ENCODE measurements at regions not wholly inside any gene's neighbourhood (a gene's known extent, or its start where the extent isn't known, plus 50 kb on each side); places are given as distances from the start of the nearest gene placed in this dataset.

DNA sequence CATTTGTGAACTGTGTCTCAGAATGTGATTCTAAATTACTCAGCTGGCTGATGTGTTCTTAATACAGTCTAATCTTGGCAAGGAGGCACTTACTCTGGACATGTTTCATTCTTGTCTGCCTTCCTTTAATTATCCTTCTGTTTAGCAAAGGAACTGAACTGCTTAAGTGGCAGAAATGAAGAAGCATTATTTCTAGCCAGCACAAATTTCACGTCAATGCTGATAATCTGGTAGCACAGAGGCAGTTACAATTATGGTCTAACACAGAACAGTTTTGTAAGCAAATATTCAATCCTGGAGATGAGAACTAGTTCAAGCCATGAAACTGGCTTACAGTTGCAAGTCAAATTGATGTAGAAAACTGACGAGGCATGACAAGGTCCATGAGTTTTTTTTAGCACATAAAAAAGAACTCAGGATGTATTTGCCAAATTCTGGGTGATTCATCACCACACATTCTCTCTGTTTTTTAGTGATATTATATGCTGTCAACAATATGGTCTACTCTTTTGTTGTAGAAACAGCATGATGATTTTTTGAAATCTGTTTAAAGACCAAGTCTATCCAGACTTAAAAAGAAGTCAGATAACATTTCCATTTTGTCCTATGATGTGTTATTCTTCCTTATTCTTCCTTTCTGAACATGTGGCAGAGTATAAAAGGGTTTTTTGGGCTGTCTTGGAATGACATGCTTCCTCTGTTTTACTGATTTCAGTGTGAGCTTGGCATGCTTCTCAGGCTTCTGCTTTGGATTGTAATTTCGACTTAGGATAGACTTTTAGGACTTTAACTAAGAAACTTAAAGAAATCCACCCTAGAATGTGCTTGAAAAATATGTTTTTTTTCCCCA lies 154.8 kb downstream of the DNAJB9 start:
- DNase-seq (no peak), ATAC-seq (no peak)
- Histone ChIP-seq H3K27ac (no peak overlapping the region), H3K4me3 (no peak overlapping the region), H3K9me3 (no peaks in the 10 kb centered on the region), H3K4me1 (no peaks in the 10 kb centered on the region), H3K36me3 (replicated peaks in 1 of 2; ENCODE audit: insufficient read depth in 1 of 2, low read depth in 2 of 2) (no peaks in the 10 kb centered on the region), H3K27me3 (no peaks in the 10 kb centered on the region)
- WGBS, 2 donors: 31 to 36% methylated on average over 3 of the region's 3 CpGs
- intact Hi-C loops (cut with DNase I): no loop called here
- no peak for TF ChIP-seq POLR2A (IDR thresholded peaks at IDR 0.05)
- TF ChIP-seq, protein P1, sequence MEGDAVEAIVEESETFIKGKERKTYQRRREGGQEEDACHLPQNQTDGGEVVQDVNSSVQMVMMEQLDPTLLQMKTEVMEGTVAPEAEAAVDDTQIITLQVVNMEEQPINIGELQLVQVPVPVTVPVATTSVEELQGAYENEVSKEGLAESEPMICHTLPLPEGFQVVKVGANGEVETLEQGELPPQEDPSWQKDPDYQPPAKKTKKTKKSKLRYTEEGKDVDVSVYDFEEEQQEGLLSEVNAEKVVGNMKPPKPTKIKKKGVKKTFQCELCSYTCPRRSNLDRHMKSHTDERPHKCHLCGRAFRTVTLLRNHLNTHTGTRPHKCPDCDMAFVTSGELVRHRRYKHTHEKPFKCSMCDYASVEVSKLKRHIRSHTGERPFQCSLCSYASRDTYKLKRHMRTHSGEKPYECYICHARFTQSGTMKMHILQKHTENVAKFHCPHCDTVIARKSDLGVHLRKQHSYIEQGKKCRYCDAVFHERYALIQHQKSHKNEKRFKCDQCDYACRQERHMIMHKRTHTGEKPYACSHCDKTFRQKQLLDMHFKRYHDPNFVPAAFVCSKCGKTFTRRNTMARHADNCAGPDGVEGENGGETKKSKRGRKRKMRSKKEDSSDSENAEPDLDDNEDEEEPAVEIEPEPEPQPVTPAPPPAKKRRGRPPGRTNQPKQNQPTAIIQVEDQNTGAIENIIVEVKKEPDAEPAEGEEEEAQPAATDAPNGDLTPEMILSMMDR (IDR thresholded peaks at IDR 0.05): no peak

- intact Hi-C loops (cut with DNase I): no loop called here
- TF ChIP-seq, protein P1 (IDR thresholded peaks at IDR 0.05): no peak
- TF ChIP-seq POLR2A (IDR thresholded peaks at IDR 0.05): no peak
- ATAC-seq (no peak), DNase-seq (no peak)
- Histone ChIP-seq H3K4me1 (no peaks in the 10 kb centered on the region), H3K36me3 (replicated peaks in 1 of 2; ENCODE audit: insufficient read depth in 1 of 2, low read depth in 2 of 2) (no peaks in the 10 kb centered on the region), H3K4me3 (no peak overlapping the region), H3K9me3 (no peaks in the 10 kb centered on the region), H3K27me3 (no peaks in the 10 kb centered on the region), H3K27ac (no peak overlapping the region)
These were observed 166.1 kb downstream of the DNAJB9 start for GRCh38 chr7:108735814-108736213.

GRCh38 chr7:108736221-108736891 lies 166.7 kb downstream of the DNAJB9 start:
- TF ChIP-seq POLR2A (IDR thresholded peaks at IDR 0.05): no peak
- TF ChIP-seq, protein P1 (IDR thresholded peaks at IDR 0.05): no peak
- no peak for ATAC-seq
- no peaks in the 10 kb centered on the region for H3K9me3 ChIP-seq
- WGBS, 2 donors: 39 to 73% methylated on average over 2 of the region's 2 CpGs
- intact Hi-C loops (cut with DNase I): no loop called here
- no peak for DNase-seq
- H3K27ac ChIP-seq: no peak overlapping the region
- no peaks in the 10 kb centered on the region for H3K27me3 ChIP-seq
- no peak overlapping the region for H3K4me3 ChIP-seq
- H3K4me1 ChIP-seq: no peaks in the 10 kb centered on the region
- H3K36me3 ChIP-seq (replicated peaks in 1 of 2; ENCODE audit: insufficient read depth in 1 of 2, low read depth in 2 of 2): no peaks in the 10 kb centered on the region

- intact Hi-C loops (cut with DNase I): no loop called here
- ATAC-seq (no peak), DNase-seq (no peak)
- no peak overlapping the region for H3K4me3 ChIP-seq
- WGBS, 2 donors: 56 to 63% methylated on average over 3 of the region's 3 CpGs
- no peaks in the 10 kb centered on the region for H3K9me3 ChIP-seq
- no peaks in the 10 kb centered on the region for H3K27me3 ChIP-seq
- no peaks in the 10 kb centered on the region for H3K4me1 ChIP-seq
- no peaks in the 10 kb centered on the region for H3K36me3 ChIP-seq (replicated peaks in 1 of 2; ENCODE audit: insufficient read depth in 1 of 2, low read depth in 2 of 2)
- TF ChIP-seq, protein P1 (IDR thresholded peaks at IDR 0.05): no peak
- TF ChIP-seq POLR2A (IDR thresholded peaks at IDR 0.05): no peak
- H3K27ac ChIP-seq: no peak overlapping the region
These were observed 201.5 kb downstream of the DNAJB9 start for GRCh38 chr7:108770981-108771745.

All from body of pancreas (tissue), 4 donors.